Fibroblast of mammary gland (primary cell): ENCODE measurements at regions not wholly inside any gene's neighbourhood (a gene's known extent, or its start where the extent isn't known, plus 50 kb on each side); places are given as distances from the start of the nearest gene placed in this dataset.

Experiments
- DNase-seq: peaks from one replicate; pipeline ENCODE4 v3.0.0-alpha.2; 2010; ENCODE audit warnings: low read depth
- H3K4me3 ChIP-seq: 2 replicates; pipeline ENCODE4 v1.5.1; 2011; ENCODE audit warnings: low read depth, mild to moderate bottlenecking, low read length, moderate library complexity; ENCODE audit not compliant: control insufficient read depth
- CTCF ChIP-seq: conservative IDR thresholded peaks from 2 replicates; pipeline ENCODE4 v1.5.1; 2011; ENCODE audit warnings: low read depth, low read length, inconsistent platforms; ENCODE audit not compliant: control insufficient read depth, insufficient read depth

- no peak for TF ChIP-seq CTCF
- DNase-seq: no peak
- H3K4me3 ChIP-seq: no peak overlapping the region
Observed at GRCh38 chr10:3914733-3915132, 129.7 kb upstream of the KLF6 start.

DNA sequence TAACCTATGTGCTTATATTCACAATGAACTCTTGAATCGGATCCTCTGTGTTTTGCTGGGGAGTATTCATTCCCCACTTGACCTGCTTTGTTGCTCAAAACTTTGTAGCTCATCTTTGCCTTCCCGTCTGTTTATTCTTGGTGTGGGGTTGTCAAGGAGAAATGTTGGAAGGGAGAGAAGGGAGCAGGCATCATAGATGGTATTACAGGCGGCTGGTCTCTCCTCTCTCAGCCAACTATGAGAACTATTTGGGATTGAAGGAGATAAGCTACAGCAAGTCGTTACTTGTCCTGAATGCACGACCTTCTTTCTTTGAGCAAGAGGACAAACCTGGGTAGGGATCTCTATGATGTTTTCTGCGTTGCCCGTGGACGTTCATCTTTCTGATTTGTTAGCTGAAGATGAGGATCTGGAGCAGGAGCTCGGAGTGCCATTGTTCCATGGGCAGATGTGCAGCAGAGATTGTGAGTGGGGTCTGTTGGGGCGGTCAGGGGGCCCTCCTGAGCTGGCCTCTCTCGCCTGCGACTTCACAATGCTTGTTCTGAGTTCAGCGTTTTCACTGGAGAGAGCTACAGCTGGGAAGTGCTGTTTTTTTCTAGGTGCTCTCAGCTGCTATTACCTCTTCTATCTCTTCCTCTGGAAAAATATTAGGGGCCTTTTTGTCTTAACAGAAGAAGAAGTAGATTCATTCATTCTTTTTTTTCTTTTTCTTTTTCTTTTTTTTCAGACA is 126.9 kb upstream of the KLF6 start:
- no peak for TF ChIP-seq CTCF
- H3K4me3 ChIP-seq: no peak overlapping the region
- DNase-seq: no peak

DNA sequence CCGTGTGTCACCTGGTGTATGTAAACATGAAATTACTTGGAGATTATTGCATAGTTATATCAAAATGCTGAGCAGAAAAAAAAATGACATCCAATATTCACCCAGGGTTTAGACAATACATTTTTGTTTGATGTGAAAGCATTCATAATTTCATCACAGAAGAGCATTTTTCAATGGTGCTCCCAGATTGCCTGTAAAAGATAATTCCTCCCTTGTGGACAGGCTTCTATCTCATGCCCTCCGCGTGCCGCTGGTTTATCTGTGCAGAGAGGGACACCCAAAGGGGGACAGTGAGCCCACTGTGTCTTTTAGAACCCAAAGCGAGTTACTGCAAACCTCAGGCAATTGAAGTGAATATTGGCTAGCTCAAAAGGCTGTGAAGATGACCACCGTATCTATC is 126.2 kb upstream of the KLF6 start:
- no peak for TF ChIP-seq CTCF
- H3K4me3 ChIP-seq: no peak overlapping the region
- no peak for DNase-seq

DNA sequence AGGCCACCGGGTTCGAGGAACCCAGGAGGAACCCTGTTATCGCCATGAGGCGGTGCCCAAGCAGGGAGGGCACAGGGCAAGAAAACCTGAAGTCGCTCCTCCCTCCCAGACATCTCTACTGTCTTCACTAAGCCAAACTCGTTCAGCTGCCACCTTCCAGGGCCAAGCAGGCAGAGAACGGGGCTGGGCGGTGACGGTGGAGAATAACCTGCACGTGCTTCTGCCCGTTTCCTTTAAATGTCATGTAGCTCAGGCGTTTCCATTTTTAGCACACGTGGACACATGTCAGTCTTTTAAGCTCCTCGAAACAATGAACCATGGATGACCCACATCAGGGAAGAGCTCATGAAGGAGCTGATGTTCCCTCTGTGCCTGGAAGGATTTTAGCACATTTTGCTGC is 124.3 kb upstream of the KLF6 start:
- no peak overlapping the region for H3K4me3 ChIP-seq
- TF ChIP-seq CTCF: no peak
- DNase-seq: no peak

DNA sequence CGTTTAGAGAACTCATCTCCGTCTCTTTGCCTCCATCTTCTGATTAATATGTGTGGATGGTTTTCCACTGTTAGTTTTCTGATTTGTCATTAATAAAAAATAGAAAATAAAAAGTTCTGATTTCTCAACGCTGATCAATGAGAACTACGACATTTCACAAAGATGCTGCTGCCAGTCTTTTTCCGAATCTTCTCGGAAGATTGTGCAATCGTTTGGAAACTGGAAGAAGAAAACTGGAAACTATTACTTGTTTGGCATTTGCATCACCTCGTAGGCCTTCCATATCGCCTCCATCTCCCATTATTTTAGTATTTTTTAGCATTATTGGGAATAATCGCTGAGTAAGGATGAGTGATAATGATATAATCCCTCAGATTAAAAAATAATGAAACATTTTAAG is 123.2 kb upstream of the KLF6 start:
- TF ChIP-seq CTCF: no peak
- H3K4me3 ChIP-seq: no peak overlapping the region
- DNase-seq: peak; percentile 66

DNA sequence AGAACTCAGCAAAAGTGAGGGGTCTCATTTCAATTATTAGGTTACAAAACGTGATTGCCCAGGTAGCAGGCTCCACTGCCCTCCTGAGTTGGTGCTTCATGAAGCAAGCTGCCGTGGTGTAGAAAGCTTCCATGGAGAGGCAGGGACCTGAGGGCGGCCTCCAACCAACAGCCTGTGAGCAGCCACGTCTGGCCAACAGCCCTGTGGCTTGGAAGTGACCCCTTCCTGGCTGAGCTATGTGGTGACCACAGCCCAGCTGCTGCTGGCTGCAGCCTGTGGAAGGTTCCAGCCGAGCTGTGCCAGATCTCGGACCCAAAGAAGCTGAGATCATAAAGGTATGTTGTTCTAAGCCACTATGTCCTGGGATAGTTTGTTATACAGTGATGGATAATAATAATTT is 122.5 kb upstream of the KLF6 start:
- peak; percentile 76 for DNase-seq
- TF ChIP-seq CTCF: no peak
- H3K4me3 ChIP-seq: no peak overlapping the region

GRCh38 chr10:3906511-3907111 is 121.6 kb upstream of the KLF6 start:
- peak; percentile 59 for DNase-seq
- TF ChIP-seq CTCF: no peak
- H3K4me3 ChIP-seq: no peak overlapping the region
